Activated CD8-positive, alpha-beta memory T cell treated with anti-CD3 and anti-CD28 coated beads, Interleukin-2, amount 50 U/mL, for 4 hours (primary cell): ENCODE measurements at regions not wholly inside any gene's neighbourhood (a gene's known extent, or its start where the extent isn't known, plus 50 kb on each side); places are given as distances from the start of the nearest gene placed in this dataset.

ENCODE experiments used
- DNase-seq: peaks from one replicate; pipeline ENCODE4 v3.0.0-alpha.2; 2020

DNA sequence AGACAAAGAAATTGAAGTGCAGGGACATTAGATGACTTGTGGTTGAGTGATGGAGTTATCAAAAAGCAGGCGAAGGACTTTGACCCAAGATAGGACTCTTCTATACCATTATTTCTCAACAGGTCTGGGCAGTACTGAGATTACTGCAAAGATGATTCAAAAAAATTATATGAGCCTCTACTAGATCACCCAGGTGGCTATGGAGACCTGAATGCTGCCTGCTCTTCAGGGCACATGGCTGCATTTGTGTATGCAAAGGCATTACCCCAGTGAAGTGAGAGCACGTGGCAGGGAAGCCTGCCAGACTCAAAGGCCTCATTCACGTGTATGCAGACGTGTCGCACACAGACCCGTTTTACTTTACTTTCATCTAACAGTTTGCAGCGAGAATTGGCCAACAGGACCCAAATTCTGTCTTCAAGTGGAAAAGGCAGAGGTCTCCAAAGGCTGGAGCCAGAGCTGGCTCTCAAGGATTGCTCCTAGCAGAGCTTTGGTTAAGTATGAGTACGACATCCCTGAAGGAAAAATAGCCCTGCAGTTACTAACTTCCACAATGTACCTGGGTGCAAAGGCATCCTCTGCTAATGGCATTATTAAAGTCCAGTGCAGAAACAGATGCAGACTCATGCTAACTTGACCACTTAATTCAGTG, 113.8 kb upstream of the ARMC2 start:
- no peak for DNase-seq

DNA sequence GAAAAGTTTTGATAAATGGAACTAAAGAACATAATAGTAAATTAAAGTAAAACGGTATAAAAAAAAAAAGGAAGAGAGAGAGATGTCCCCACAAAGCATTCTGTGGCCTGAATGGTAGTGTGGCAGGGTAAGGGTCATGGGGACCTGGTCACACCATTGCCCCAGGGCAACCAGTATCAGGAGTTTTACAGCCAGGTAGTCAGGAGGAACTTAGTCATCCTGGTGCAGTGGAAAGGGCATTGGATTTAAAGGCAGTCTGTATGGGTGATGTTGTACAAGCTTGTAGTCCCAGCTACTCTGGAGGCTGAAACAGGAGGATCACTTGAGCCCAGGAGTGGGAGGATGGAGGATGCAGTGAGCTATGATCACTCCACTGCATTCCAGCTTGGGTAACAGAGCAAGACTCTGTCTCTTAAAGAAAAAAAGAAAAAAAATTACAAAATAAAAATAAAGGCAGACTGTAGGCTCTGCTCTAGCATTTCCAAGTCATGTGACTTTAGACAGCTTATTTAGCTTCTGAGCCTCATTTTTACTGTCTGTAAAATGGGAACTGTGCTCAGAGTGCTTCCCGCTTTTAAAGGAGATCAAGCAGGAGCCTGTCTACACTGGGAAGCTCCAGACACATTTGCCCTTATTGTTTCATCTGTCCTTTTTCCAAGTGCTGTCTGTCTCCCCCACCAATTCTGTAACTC, 112.8 kb upstream of the ARMC2 start:
- no peak for DNase-seq

DNA sequence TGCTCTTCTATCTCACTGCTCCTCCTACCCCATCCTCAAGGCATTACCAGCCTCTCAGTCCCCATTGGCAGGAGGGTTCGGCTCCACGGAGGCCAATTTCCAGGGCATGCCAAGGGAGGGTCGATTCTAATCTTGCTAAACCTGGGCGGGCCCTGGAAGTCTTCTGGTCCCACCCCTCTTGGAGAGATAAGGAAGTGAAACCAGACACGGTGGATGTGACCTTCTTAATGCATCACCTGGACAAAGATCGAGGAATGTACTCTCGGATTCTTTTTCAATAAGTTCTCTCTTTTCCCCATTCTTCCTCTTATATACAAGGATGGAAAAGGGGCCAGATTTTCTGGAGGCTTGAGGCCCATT, 112.2 kb upstream of the ARMC2 start:
- DNase-seq: no peak

DNA sequence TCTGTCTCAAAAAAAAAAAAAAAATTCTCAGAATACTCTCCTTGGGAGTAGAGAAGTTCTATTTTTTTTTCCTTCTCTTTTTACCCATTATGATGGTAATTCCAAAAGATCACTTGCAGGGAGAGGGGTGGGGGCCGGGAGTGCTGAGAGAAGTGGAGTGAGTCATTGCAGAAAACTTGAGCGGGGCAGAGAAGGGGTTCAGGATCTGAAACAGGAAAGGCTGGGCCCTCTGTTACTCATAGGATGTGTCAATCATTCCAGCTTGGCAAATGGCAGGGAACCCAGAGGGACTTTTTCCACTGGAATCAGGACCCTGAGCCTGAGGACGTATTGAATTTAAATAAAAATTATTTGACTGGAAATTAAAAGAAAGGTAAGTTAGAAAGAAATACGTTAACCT, 111.4 kb upstream of the ARMC2 start:
- DNase-seq: no peak

DNA sequence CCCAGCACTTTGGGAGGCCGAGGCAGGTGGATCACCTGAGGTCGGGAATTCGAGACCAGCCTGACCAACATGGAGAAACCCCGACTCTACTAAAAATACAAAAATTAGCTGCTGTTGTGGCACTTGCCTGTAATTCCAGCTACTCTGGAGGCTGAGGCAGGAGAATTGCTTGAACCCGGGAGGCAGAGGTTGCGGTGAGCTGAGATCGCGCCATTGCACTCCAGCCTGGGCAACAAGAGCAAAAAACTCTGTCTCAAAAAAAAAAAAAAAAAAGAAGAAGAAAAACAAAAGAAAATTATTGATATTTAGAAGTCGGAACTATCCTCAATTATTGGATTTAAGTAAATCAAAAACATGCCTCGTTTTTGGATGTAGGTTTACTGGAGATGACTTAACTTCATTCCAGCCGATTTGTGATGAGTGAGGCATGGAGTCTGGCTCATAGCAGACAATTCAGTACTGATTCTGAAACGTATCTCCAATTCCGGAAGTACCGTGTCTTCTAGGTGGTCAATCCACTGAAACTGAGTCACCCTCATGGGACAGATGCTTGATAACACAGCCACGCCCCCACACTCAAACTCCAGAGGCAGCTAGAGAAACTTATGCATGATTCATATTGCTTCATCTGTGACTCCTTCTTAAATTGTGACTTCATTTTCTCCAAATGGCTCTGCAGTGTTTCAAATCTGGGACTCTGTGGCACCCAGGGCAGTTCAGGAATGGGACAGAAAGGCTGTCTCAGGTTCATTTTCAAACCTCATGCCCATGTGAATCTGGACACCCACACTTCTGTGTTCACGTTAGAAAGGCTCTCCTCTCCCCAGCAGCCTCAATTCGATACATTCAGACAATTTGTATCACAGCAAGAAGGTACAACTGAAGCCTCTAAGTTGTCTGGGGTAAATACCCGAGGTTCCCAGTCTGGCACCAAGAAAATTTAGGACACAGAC, 110.4 kb upstream of the ARMC2 start:
- no peak for DNase-seq

DNA sequence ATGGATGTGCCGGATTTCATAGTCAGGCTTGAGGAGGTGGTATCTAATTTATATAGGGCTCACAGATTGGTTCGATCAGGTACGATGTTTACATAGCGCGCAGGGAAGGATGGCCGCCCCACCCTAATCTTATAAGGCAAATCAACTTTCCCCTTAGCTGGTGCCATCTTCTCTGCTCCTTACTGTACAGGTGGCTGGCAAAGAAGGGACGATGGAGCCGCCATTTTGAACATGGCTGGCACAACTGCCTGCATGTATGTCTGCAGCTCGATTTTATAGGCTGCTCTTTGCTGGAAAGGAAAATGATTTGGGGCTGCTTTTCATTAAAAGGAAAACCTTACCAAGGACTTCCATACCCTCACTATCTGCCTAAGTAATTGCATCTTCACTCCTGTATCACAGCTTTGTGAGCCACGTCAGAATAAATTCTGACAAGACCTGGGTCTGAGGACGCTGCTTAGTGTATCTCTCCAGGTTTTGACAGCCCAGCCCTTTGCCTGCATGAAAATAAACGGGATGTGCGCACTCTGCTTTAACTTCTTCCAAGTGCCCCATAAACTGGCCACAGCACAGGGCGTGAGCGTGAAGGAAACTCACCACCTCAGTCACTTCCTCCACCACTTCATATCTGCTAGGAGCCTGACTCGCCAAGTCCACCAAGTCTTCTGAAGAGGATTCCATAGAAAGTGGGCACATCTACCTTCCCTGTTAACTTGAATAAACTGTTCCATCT, 109.4 kb upstream of the ARMC2 start:
- DNase-seq: no peak

DNA sequence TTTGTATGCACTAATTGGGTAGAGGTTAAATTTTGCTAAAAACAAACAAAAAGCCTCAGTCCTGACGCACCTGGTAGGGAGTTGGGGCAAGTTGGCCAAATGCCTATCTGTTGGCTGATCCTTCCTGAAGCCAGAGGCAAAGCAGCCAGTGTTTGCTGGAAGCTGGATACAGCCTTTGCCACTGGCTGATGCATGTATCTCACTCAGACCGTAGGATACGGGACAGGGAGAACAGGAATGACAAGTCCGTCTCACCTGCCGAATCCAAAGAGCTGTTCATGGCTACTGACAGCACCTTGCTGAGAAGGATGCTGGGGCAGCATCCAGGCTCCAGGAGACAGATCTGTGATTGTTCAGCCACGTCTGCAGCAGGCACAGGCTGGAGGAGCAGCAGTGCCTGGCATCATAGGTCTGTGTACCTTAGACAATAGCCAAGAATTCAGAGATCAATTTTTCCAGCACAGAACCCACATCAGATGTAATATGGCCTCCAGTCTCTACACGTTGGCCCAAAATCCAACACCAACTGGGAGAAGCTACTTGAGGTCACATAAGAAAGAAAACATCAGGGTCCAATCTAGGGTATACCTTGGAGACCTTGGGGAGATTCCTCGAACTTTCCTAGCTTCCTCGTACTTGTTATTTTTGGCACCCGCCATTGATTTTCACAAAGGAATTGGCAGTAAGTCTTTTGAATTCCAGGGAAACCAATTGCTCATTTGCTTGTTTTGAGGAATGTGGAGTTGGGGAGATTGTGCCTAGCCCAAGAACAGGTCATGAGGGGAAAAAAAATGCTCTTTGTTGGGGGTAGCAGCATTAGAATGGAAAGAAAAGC, 108.5 kb upstream of the ARMC2 start:
- no peak for DNase-seq

DNA sequence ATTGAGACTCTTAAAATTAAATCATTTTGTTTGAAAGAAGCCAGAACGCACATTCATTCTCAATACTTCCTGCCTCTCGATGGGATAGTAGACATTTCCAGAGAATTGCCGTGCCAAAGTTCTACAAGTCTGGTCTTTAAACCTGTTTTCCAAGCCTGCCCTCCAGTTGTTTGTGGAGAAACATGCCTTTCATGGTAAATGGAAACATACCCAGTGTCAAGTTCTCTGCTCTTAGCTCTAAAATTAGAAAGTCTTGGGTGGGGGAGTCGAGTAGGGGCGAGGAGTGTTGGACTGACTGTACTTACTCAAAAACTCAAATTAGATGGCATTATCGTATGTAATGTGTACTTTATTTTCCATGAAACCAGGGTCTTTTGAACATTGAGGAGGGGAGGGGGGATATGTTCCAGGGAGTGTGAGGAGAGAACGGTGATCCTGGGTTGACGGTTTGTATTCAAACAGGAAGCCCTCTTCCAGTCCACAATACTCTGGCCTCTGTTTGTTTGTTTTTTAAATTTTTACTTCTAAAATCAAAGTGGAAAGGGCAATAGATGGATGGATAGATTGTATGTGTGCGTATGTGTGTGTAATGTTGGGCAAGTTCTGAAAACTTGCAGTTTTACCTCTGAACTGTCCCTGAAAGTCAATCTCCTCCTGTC, 106.8 kb upstream of the ARMC2 start:
- no peak for DNase-seq

DNA sequence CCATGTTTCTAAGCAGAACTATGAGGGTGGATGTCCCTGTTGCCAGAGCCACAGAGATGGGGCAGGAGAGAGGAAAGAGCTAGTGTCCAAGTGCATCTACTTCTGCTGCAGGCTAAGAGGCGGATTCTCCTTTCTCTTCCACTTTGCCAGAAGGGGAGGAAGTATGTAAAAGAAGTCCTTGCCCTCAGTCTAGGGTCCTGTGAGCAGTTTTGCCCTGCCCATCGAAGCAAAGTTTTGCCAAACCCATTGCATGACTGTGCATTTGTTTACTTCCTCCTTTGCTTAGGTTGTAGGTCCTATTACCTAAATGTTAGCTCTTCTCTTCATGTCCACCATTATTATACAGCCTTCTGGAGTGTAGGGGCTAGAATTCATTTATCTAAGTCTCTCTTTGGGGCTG, 106.2 kb upstream of the ARMC2 start:
- DNase-seq: no peak

DNA sequence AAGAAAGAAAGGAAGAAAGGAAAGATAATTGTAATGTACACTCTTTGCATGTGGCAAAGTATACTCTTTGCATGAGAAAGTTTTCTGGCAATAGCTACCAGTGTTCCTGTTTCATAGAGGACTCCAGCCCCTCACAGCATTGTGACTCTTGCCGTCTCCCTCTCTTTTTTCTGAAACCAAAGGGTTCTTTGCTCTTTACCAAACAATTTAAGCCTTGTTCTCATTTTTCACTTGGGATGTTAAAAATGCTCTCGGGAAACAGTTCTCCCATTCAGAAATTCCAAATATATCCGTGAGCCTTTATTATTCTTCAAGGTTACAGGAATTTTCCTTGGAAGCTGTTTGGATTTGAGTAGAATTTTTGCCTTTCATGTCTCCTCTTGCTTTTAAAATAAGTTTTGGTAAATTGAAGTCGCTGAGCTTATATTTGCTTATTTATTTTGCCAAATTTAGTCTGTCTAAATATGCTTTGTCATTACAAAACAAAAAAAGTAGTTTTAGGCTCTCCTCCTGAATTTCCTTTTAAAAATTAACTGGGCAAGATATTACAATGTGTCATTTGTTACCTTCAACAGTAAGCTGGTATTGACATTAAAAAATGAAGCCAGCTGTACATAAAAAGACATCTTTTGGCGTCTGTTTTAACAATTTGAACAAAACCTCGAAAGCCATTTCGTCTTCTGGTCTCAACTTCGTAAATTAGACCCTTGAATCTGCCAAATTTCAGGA, 103.8 kb upstream of the ARMC2 start:
- DNase-seq: no peak

DNA sequence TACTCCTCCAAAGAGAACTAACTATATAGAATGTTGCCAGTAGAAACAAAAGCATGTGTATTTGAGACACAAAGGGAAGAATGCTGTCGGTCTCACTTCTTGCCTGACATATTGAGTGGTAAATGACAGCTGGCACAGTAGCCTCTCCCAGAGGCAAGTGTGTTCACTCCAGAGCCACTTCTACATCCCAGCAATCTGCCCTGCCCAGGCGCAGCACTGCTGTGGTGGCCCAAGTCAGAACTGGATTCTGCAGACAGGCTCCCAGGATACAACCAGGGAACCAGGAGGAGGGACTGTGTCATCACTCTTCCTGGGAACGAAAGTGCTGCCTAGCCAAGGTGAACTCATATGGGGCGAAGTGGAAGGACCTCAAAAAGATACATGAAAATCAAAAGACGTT, 103.2 kb upstream of the ARMC2 start:
- no peak for DNase-seq

DNA sequence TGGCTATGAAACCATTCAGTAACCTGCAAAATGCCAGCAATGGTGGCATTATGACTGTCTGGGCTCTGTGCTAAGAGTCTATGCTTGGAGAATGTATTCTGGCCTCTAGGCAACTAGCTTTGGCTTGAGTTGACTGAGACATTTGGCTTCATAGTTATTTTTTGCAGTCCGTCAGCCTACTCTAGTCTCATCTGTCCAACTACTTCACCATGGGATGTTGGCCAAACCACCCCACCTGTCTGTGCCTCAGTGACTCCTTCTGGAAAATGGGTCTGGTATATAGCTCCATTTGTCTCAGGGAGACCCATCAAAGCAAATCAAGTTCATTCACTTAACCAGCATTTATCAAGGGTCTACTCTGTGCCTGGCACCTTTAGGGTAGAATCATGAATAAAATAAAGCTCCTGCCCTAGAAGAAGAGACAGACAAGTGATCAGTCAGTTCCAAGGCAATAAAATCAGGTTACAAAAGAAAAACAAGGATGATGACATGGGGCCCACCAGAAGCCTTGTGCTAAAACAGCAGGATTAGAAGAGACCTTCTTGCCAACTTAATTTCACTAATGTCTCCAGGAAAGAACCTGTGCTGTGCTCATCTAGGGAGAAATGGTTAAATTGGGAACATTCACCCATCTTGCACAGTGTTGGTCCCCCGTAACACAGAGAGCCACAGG, 102.4 kb upstream of the ARMC2 start:
- DNase-seq: no peak

DNA sequence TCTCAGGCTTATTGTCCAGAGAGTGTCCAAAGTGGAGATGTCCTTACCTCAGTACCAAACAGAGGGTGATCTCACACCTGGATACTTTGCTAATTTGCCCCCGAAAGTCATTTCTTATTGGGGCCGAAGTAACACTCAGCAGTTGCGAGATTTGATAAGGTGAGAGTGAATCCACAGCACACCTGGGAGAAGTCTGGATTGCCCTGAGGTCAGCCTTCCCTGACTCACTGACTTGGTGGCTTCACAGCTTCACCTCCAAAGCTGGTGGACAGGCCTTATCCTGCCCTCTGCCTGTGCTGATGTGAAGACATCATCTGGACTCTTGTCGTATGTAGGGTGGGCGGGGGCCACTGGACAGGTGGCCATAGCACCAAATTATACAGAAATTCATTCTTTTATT, 101.9 kb upstream of the ARMC2 start:
- DNase-seq: no peak

DNA sequence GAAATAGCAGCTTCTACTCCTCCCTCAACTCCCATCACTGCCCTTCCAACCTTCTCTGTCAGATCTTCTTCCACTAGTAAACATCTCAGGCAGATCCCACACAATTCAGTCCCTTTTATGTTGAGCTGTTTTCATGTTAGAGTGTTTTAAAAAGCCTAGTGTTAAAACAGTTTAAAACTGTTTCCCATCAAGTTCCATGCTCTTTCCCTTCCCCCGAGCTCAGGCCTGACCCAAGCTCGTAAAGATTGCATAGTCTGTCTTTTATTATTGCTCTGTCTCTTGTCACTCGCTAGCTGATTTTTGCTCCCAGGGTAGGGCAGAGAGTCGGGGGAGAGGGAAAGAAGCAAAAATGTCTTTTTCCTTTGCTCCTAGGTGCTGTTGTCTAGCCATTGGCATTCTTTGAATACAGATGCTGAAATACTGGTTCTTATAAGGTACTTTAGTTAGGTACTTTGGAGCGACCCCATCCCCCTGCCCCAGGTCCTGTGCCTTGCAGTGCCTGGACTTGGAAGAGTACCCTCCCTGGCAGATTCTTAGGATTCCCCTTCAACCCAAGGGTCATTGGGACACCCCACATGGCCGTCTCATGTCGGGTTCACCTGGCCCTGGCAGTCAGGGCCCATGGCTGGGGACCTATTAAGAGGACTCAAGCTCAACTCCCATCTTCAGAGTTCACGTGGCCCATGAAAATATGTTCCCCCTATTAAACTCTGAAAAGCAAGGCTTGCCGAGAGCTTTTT, 101.2 kb upstream of the ARMC2 start:
- no peak for DNase-seq

DNA sequence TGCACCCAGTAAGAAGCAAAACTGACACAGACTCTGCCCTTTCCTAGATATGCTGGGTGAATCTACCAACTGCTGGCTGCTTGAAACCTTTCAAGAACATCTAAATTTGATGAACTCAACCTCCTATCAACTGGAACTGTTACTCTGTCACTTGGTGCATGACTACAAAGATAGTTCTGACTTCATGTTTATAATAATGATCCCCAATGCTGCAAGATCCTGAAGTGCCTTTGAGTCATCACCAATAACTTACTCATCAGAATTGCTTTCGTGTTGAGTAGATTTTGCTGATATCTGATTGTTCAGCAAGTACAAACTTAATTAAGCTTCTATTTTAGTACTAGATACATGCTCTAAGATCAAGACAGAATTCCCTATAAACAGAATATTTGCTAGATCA, 100.2 kb upstream of the ARMC2 start:
- no peak for DNase-seq

DNA sequence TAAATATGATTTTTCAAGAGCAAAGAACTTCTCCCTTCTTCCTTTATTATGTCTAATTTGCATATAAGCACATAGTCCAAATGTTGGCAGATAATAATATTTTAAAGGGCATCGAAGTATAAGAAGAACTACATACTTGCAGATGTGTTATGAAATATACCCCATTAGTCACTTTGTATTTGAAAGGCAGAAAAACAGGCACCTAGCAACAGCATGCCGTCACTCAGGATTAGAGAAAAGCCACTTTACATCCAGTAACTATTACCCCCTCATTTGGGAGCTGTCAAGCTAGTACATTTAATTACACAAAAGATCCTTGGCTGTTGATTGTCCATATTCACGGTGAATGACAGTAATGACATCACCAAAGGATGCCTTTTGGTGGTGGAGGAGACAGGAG, 99.3 kb upstream of the ARMC2 start:
- DNase-seq: no peak

DNA sequence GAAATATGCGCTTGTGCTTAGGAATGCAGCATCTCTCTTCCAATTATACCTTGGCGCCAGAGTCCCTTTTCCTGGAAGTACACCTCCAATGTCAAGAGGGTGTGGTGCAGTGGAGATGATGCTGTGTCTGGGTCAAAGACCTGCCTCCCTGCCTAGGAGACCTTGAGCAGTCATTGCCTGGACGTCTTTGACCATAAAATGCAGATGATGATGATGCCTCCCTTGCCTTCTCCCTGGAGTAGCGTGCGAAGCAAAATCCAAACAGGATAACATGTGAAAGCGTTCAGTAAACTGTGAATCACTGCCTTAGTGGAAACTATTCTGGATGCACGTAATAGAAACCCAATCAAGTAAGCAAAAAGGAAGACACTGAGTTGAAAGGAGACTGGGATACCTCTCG, 97.4 kb upstream of the ARMC2 start:
- no peak for DNase-seq

DNA sequence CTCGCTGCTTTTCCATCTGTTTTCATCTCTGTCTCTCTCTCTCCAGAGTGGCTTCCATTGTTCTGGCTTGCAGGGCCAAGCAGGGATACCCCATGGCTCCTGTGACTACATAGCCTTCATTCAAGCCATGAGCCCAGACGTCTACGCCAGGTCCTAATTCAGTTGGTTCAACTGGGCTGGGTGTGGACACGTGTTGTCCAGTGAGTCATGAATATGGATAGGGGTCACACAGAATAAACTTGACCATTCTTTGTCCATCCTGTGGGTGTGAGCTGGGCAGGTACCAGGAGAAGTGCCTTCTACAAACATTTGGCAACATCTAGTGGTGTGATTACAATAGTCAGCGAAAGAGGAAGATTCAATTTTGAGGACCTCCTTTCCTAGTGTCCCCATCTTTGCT, 96.9 kb upstream of the ARMC2 start:
- no peak for DNase-seq

DNA sequence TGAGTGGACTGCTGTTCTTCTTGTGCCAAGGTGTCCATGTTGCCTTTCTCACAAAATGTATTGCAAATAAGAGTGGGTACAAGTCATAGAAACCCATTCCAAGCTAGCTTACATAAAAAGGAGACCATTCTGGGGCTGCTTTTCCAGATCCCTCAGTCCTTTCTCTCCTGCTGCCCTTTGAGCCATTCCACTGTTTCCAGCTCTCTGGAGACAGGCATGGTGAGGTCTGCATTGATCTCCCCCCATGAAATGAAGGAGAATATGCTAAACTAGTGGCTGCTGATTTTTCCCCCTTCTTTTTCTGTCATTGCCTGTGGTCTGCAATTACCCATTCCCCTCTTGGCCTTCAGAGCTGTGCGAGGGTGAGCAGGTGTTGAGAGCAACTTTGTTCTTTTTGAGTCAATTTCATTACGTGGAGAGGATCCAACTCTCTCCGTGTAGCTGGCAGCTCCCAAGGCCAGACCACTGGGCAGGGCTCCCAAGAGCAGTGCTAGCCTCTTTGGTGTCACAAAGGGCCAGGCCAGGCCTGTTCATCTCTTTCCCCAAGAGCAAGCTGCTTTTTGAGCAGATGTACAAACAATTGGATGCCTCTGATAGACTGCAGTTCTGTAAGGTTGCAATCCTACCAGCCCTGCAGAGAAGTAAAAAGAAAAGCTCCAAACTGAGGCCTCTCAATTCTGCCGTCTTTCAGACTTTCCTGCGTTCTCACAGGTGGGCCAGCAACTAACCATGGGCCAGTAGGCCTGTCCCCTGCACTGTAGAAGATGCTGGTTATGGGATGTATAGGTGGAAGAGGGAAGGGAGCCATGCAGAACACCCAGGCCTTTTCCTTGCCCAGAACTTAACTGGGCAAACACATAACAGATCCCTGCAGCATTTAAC, 96.1 kb upstream of the ARMC2 start:
- DNase-seq: no peak
